HEK293T (cell line): ENCODE measurements at regions not wholly inside any gene's neighbourhood (a gene's known extent, or its start where the extent isn't known, plus 50 kb on each side); places are given as distances from the start of the nearest gene placed in this dataset.

Experiments
- CTBP1 ChIP-seq: fragments of 450-650 bp; IDR thresholded peaks from 2 replicates; pipeline ENCODE4 v1.6.1; 2016; ENCODE audit warnings: borderline replicate concordance
- ELF4 ChIP-seq: fragments of 450-650 bp; IDR thresholded peaks from 2 replicates; pipeline ENCODE4 v1.6.1; 2017; ENCODE audit warnings: antibody characterized with exemption
- FOXA1 ChIP-seq: fragments of 450-650 bp; IDR thresholded peaks from 2 replicates; pipeline ENCODE4 v1.6.1; 2016; ENCODE audit warnings: mild to moderate bottlenecking
- FOXK2 ChIP-seq: fragments of 450-650 bp; IDR thresholded peaks from 2 replicates; pipeline ENCODE4 v1.6.1; 2016; ENCODE audit warnings: mild to moderate bottlenecking
- HDGF ChIP-seq: fragments of 450-650 bp; IDR thresholded peaks from 2 replicates; pipeline ENCODE4 v1.6.1; 2017; ENCODE audit warnings: antibody characterized with exemption, borderline replicate concordance
- L3MBTL2 ChIP-seq: fragments of 450-650 bp; conservative IDR thresholded peaks from 2 replicates; pipeline ENCODE4 v1.6.1; 2016; ENCODE audit warnings: mild to moderate bottlenecking
- LEF1 ChIP-seq: fragments of 450-650 bp; IDR thresholded peaks from 2 replicates; pipeline ENCODE4 v1.6.1; 2017; ENCODE audit warnings: mild to moderate bottlenecking, borderline replicate concordance
- NFRKB ChIP-seq: fragments of 450-650 bp; IDR thresholded peaks from 2 replicates; pipeline ENCODE4 v1.6.1; 2016; ENCODE audit warnings: mild to moderate bottlenecking, moderate library complexity
- SP1 ChIP-seq: fragments of 450-650 bp; IDR thresholded peaks from 2 replicates; pipeline ENCODE4 v1.6.1; 2017
- SUZ12 ChIP-seq: fragments of 450-650 bp; IDR thresholded peaks from 2 replicates; pipeline ENCODE4 v1.6.1; 2016; ENCODE audit warnings: mild to moderate bottlenecking

GRCh38 chr4:87732033-87732765 lies 67.2 kb upstream of the IBSP start:
- TF ChIP-seq SP1: no peak
- no peak for TF ChIP-seq L3MBTL2
- no peak for TF ChIP-seq FOXA1
- no peak for TF ChIP-seq LEF1
- TF ChIP-seq CTBP1: no peak
- no peak for TF ChIP-seq HDGF
- TF ChIP-seq ELF4: no peak
- TF ChIP-seq NFRKB: no peak
- no peak for TF ChIP-seq SUZ12
- no peak for TF ChIP-seq FOXK2
